IPS-NIHi7 (cell line): ENCODE measurements at regions not wholly inside any gene's neighbourhood (a gene's known extent, or its start where the extent isn't known, plus 50 kb on each side); places are given as distances from the start of the nearest gene placed in this dataset.

Source experiments
- DNase-seq: peaks from one replicate; pipeline ENCODE4 v3.0.0; 2012; ENCODE audit warnings: mixed read lengths; ENCODE audit errors: extremely low spot score

- no peak for DNase-seq
Measured at GRCh38 chr2:146239392-146240135, 1605.3 kb upstream of the ACVR2A start.

GRCh38 chr2:146238254-146238966, 1606.4 kb upstream of the ACVR2A start:
- DNase-seq: no peak

- no peak for DNase-seq
Measured at GRCh38 chr2:146235158-146235557, 1609.7 kb upstream of the ACVR2A start.

- DNase-seq: no peak
Measured at GRCh38 chr2:146229508-146230155, 1615.2 kb upstream of the ACVR2A start.

DNA sequence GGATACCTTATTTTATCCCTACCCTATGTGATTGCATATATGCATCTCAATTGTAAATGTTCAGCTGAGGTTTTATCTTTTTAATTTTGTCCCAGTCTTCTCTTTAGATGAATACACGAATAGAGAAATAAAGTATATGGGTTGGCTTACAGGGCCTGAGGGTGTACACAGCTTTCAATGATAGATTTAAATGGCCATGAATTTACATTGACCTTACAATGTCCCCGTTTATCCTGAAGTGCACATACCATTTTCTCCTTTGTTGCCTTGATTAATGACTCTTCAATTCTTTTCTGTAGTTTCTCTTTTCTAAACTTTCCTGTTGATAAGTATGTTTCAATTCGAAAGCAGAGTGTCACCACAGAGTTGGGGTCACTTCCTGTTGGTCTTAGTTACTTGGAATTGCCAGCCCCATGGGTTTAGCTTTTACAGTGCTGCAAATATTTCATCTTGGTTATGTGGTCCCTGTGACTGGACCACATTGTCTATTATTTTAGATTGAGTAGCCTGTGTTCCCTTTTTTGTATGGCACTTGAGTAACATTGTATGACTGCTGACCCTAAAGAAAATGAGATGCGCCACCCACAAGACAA, 1616.3 kb upstream of the ACVR2A start:
- DNase-seq: no peak

GRCh38 chr2:146228020-146228393, 1616.8 kb upstream of the ACVR2A start:
- no peak for DNase-seq

- no peak for DNase-seq
Measured at GRCh38 chr2:146227152-146228019, 1617.4 kb upstream of the ACVR2A start.

GRCh38 chr2:146226077-146226476, 1618.8 kb upstream of the ACVR2A start:
- no peak for DNase-seq

- DNase-seq: no peak
Measured at GRCh38 chr2:146221826-146222225, 1623.0 kb upstream of the ACVR2A start.

GRCh38 chr2:146220957-146221356, 1623.9 kb upstream of the ACVR2A start:
- DNase-seq: no peak

- DNase-seq: no peak
Measured at GRCh38 chr2:146214394-146214929, 1630.4 kb upstream of the ACVR2A start.

- no peak for DNase-seq
Measured at GRCh38 chr2:146213674-146214073, 1631.2 kb upstream of the ACVR2A start.

- DNase-seq: no peak
Measured at GRCh38 chr2:146212602-146213001, 1632.2 kb upstream of the ACVR2A start.

- no peak for DNase-seq
Measured at GRCh38 chr2:146209842-146210275, 1635.0 kb upstream of the ACVR2A start.

DNA sequence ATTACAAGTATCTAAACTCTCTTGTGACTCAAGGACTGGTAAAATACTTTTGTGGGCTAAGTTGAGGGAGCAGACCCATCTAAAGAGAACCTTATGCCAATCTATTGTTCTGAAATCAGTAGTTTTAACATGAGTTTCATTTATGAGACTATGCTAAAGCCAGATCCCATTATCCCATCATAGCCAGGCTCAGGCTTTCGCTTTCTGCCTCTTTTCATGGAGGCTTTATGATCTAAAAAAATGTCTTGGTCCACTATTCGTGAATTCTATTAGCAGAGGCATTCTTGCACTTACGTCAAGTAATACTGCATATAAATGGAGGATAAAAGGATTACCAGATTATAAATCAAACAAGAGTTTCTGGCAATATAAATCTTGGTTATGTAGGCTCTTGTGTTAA, 1636.9 kb upstream of the ACVR2A start:
- DNase-seq: no peak

DNA sequence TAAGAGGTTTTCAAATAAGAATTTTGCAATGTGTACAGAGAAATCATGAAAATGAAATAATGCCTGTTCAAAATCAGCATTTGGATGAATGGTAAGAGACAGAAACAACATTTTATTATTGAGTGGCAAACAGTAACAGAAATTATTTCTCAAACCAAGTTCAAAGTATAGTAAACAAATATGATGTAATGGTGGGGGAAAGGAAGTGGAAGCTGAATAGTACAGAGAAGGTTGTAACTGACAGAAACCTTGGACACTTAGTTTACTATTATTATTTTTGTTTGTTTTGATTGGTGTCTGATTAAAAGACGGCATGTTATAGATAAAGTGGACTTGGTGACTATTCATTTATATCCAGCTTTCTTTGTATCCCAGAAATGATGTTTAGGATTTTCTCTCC, 1637.4 kb upstream of the ACVR2A start:
- no peak for DNase-seq

DNA sequence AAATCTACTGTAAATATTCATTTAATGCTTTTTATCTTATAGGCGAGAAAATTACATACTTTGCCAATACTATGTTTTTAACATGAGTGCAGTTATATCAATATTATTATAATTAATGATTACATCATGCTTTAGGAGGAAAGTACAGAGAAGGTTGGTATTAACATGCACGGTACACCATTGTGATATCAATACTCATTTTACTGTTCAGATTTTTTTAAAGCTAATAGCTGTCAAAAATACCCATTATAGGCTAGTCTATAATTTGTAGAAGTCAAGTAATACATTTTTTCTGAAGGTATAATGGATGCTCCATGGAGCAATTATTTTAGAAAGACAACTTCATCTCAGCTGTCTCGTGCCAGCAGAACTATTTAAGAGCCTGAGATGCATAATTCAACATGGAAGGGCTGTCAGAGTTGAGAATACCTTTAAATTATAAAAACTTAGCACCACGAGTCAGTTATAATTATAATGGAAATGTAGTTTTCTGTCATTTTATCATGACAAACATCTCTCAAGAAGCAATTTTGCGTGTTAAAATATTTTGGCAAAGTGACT, 1641.7 kb upstream of the ACVR2A start:
- DNase-seq: no peak

DNA sequence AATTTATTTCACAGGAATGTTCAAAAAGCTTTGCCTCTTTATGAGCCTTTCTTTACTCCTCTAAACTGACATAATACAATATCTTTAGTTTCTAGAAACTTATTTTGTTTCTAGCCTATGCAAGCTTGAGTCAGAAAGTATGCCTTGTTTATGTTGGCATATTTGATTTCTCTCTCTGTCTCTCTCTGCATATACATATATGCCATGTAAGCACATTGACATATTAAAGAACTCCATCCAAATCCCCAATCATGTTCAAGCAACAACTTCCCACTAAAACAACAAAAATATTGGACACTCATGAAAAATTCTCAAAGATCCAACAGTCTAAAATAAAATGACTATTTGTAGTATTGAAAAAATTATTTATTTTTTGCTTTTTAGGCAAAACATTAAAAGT, 1651.2 kb upstream of the ACVR2A start:
- no peak for DNase-seq

DNA sequence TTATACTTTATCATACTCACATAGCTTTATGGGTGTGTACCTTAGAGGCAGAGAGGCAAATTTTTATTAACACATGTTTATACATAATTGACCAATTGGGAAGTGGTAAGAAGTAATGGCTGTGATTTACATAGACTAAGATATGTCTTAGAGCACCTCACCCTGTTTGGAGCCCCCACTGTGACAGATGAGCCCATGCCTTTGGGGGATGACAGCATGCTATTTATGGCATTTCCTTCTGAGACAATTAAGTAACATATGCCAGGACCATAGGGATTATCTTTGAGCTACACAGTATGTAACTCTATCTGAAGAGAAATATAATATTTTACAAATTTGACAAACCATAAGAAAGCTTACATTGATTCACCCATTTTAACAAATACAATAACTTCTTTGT, 1655.3 kb upstream of the ACVR2A start:
- no peak for DNase-seq

- DNase-seq: no peak
Measured at GRCh38 chr2:146173934-146174333, 1654.0 kb upstream of the ZEB2 start.
